Right forelimb (tissue), 1 donor: ENCODE measurements at regions not wholly inside any gene's neighbourhood (a gene's known extent, or its start where the extent isn't known, plus 50 kb on each side); places are given as distances from the start of the nearest gene placed in this dataset.
"Not testable (repeated sequence)": the region's sequence is repeated elsewhere in the genome, so short reads cannot be mapped to it uniquely, and the experiment has no call there.

ENCODE experiments used
- DNase-seq: peaks from one replicate; pipeline ENCODE4 v3.0.0-alpha.2; 2018

DNA sequence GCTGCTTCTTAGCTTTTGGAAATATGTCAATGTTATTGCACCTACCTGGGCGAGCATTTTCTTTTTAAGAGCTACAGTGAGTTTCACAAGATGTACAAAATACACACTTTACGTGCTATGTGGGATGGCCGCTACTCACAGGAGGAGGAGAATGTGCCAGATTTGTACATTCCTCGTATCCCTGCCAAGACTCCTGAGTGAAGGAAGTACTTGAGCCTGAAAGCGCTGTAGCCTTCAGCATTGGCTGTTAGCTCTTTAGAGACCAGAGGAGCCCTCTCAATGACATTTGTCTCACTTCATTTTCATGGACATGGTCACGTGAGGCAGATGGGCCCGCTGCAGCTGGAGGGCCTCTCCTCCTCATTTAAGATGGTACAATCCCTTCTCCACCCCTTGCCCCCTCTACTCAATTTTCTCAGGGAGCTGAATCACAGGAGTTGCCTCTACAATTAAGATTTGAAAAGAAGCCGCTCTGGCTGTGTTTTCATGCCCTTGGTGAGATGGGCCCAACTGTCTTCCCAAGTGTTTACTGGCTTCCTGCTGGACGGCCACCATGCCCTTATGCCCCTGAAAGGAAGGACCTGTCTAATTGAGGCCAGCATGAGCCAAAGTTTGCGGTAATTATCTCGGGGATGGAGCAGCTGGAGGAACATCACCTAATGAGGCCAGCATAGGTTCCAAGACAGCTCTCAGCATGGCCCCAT, 442.6 kb downstream of the PRDM2 start:
- DNase-seq: peak; percentile 55

GRCh38 chr1:14143777-14144176, 443.8 kb downstream of the PRDM2 start:
- no peak for DNase-seq

DNA sequence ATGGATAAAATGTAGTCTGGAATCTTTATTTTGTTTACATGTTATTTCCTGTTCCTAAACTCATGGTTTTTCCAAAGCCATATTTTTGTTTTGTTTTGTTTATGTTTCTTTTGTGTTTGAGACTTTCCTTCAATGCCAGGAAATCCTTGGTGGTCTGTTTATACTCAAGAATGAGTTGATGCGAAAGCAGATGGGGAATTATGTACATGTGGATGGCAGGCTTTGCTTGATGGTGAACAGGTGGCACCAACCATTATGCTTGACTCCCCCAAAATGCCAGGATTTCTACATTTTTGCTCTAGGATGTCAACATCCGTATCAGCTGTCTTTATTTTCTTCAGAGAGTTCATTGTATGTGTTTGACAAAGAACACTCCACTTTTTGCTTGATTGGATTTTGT, 448.5 kb downstream of the PRDM2 start:
- no peak for DNase-seq

- DNase-seq: no peak
Measured at GRCh38 chr1:14149431-14149830, 449.1 kb upstream of the KAZN start.

GRCh38 chr1:14156543-14156942, 441.9 kb upstream of the KAZN start:
- DNase-seq: no peak

DNA sequence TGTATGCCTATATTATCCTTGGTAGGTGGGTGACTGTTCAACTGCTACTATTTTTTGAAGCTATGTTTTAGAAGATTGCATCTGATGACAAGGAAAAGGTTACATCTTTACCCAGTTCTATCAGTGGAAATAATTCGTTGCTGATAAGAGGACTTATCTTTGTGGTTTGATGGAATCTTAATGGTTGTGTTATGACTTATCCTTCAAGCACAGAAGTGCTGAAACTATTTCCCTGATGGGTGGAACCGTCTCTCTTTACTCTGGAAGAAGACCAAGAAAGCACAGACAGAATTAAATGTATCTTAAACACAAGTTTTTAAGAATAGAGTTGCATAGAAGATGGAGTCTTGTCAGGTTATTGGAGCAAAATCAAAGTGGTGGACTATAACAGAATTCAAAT, 437.7 kb upstream of the KAZN start:
- no peak for DNase-seq

GRCh38 chr1:14163246-14163645, 435.2 kb upstream of the KAZN start:
- no peak for DNase-seq

- no peak for DNase-seq
Measured at GRCh38 chr1:14165371-14165801, 433.1 kb upstream of the KAZN start.

- DNase-seq: no peak
Measured at GRCh38 chr1:14167884-14168283, 430.6 kb upstream of the KAZN start.

DNA sequence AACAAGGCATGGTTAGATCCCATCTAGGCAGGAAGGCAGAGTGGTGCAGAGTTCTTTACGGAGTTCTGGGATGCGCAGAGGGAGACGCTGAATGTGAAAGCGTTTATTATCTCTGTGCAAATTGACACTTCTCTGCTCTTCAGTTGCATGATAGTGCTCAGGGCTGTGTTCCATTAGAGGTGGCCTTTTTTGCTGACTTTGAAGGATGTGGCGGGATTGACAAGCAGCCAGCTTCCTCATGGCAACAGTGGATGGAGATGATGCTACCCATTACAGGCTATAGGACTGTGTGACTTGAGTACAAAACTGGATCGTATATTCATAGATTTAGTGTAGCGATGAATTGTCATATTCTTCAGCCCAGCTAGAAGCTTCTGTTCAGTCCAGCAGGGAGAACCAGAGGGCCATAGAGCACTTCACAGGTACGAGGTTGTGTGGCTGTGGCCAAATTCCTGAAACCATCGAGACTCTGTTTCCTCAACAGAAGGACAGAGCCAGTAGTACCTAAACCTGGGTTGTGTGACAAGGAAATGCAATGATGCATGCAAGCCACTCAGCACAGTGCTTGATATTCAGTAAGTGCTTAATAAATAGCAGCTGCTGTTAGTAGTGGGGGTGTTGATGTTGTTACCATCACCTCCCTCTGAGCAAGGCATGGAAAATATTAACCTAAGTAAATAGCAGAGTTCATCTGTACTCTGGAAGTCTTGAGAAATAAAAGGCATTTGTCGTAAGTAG, 430.0 kb upstream of the KAZN start:
- no peak for DNase-seq

GRCh38 chr1:14173598-14173997, 424.9 kb upstream of the KAZN start:
- DNase-seq: no peak

- not testable (repeated sequence) for DNase-seq
Measured at GRCh38 chr1:14177866-14178265, 420.6 kb upstream of the KAZN start.

GRCh38 chr1:14180738-14181137, 417.7 kb upstream of the KAZN start:
- DNase-seq: no peak

DNA sequence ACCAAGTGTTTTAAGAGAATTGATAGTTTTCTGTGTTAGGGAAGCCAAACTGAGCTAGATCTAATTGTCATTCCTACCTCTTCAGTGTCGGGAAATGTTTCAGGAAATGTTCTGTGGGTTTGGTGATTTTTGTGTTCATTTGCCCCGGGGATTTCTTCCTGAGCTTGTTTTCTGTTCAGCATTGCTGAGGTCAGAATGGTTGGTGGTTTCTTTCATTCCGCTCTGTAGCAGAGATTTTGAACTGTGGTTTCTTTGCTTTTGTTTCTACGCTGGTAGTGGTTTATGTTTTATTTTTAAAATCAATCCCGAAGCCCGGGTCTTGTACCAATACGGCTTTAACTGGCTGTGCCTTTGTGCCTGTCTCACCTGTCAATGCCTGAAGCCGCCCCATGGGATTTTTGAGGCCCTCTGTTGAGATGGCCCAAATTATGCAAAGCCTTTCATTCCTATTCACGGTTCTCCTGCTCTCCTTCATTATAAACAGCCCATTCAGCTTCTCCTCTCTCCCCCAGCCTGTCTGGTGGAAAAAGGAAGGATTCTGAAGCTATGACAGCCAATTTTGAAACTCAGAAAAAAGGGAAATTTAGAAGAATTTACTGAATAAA, 417.2 kb upstream of the KAZN start:
- no peak for DNase-seq

DNA sequence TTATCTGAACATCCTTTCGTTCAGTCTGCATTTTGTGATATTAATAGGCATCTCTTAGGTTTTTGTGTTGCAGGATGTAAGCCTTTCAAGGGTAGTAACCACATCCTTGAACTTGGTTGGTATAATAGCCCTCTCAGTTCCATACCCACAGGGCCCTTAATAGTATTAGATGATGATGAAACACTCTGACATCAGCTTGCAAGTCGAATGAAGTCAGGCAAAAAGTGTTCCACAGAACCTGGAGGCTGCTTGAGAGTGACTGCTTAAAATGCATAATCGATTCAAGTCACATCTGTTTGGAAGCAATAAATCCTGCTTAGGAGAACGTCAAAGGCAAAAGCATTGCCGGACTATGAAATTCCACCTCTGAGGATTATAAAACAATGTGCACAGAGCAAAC, 415.6 kb upstream of the KAZN start:
- no peak for DNase-seq

DNA sequence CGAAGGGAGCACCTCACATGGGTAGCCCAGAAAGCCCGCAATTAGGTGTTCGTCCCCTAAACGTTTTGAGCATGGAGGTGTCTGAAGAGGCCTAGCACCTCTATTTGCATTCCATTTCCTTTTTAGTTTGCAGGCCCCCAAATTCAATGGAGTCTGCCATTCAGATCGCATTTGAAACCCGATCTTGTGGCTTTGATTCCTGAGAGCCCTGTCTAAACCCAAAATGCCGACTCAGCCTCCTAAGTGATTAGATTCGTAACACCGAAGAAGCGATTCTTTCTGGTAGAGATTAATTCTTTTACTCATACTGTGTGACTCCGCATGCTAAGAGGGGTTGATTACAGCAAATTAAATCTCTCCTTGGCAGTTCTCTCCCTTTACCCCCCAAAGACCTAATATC, 415.2 kb upstream of the KAZN start:
- DNase-seq: no peak

DNA sequence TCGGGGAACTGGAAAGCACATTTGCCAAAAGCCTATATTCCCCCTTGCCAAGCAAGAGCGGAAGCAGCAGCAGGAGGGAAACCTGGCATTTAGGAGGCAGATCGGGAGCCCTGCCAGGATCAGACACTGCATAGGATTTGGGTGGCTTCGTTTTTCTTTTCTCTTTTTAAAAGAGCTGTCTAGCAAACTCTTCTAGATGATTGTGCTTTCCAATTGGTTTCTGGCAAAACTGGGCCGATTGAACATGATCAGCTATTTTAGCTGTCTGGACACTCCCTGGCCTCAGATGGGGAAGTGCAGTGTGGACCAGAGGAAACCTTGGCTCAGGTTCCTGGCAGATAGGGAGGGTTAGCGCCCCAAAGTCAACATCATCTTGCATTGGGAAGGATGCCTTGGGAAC, 414.0 kb upstream of the KAZN start:
- peak; percentile 66 for DNase-seq

GRCh38 chr1:14189381-14189780, 409.1 kb upstream of the KAZN start:
- DNase-seq: no peak

- DNase-seq: no peak
Measured at GRCh38 chr1:14190508-14190907, 408.0 kb upstream of the KAZN start.

DNA sequence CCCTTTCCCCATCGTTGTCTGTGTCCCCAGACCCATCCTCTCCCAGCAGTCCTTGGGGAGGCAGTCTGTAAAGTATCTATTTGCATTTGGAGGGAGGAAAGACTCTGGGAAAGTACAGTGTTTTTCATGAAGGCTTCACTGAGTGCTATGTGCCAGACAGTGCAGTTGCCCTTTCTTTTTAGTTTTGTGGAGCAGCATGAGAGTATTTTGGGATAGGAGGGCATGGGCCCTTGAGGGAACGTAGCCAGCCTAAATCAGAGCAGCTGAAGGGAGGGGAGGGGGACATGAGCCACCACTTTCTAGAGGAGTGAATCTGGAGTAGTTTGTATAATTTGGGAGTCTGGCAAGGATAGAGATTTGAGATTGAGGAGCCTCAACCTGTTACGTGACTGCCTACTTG, 404.0 kb upstream of the KAZN start:
- DNase-seq: no peak

DNA sequence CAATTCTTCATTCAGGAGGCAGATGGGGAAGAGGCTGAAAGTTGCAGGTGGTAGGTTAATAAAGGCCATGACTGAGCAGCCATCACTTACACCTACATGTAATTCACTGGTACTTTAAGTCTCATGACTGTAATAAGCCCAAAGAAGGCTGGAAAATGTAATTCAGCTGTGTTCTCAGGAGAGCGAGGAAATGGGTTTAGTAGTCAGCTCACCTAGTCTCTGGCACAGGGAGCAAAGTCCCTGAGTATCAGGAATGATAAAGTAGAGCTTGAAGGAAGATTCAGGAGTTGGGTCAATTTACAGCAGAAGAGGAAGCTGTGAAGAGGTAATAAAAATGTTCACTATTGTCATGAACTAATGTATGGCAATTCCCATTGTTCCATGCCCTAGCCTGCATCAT, 393.4 kb upstream of the KAZN start:
- DNase-seq: no peak

GRCh38 chr1:14215151-14215550, 383.3 kb upstream of the KAZN start:
- DNase-seq: no peak

- no peak for DNase-seq
Measured at GRCh38 chr1:14217384-14217783, 381.1 kb upstream of the KAZN start.

DNA sequence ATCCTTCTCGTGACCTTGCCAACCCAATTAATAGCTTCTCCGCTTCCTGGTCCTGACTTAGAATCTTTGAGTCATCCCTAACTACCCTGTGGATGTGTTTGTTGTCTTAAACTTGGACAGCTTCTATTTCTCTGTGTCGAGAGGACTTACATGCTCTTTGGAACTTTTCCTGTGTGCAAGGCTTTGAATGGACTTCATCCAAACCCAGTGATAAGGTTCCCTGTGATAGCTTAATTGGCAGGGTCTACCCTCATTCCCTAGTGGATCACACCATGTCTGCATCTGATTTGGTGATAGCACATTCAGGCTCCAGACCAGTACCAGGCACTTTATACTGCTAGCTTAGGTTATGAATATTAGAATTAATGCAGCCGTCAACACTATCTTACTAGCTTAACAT, 378.2 kb upstream of the KAZN start:
- DNase-seq: no peak
